MV-4-11 (cell line): ENCODE measurements at regions not wholly inside any gene's neighbourhood (a gene's known extent, or its start where the extent isn't known, plus 50 kb on each side); places are given as distances from the start of the nearest gene placed in this dataset.
"Not testable (repeated sequence)": the region's sequence is repeated elsewhere in the genome, so short reads cannot be mapped to it uniquely, and the experiment has no call there.

ENCODE experiments used
- DNase-seq: peaks from one replicate; lab custom pipeline; 2025; lab: John Stamatoyannopoulos, UW

GRCh38 chr6:156689656-156690055 lies 87.5 kb upstream of the ARID1B start:
- DNase-seq = peak; percentile 82

GRCh38 chr6:156688620-156688971 lies 88.6 kb upstream of the ARID1B start:
- no peak for DNase-seq

GRCh38 chr6:156687789-156688619 lies 89.2 kb upstream of the ARID1B start:
- DNase-seq = peak; percentile 42

- DNase-seq = peak; percentile 57
Observed at GRCh38 chr6:156686995-156687788, 90.0 kb upstream of the ARID1B start.

- peak; percentile 54 for DNase-seq
Observed at GRCh38 chr6:156686301-156686994, 90.7 kb upstream of the ARID1B start.

GRCh38 chr6:156685823-156686222 lies 91.4 kb upstream of the ARID1B start:
- no peak for DNase-seq

GRCh38 chr6:156683821-156684220 lies 93.4 kb upstream of the ARID1B start:
- DNase-seq = no peak

GRCh38 chr6:156676721-156677120 lies 100.5 kb upstream of the ARID1B start:
- no peak for DNase-seq

GRCh38 chr6:156674197-156674596 lies 103.0 kb upstream of the ARID1B start:
- no peak for DNase-seq

GRCh38 chr6:156670097-156670496 lies 107.1 kb upstream of the ARID1B start:
- DNase-seq = not testable (repeated sequence)

- no peak for DNase-seq
Observed at GRCh38 chr6:156662025-156662445, 115.1 kb upstream of the ARID1B start.

- DNase-seq = no peak
Observed at GRCh38 chr6:156660389-156660788, 116.8 kb upstream of the ARID1B start.

- no peak for DNase-seq
Observed at GRCh38 chr6:156659822-156660198, 117.4 kb upstream of the ARID1B start.

GRCh38 chr6:156658966-156659821 lies 118.0 kb upstream of the ARID1B start:
- DNase-seq = no peak

GRCh38 chr6:156658186-156658965 lies 118.8 kb upstream of the ARID1B start:
- no peak for DNase-seq

GRCh38 chr6:156657296-156657695 lies 119.9 kb upstream of the ARID1B start:
- no peak for DNase-seq

- DNase-seq = no peak
Observed at GRCh38 chr6:156654919-156655918, 122.0 kb upstream of the ARID1B start.

- no peak for DNase-seq
Observed at GRCh38 chr6:156652231-156652750, 124.9 kb upstream of the ARID1B start.

GRCh38 chr6:156651486-156651885 lies 125.7 kb upstream of the ARID1B start:
- peak; percentile 28 for DNase-seq
